ENCODE measurements at regions not wholly inside any gene's neighbourhood (a gene's known extent, or its start where the extent isn't known, plus 50 kb on each side); places are given as distances from the start of the nearest gene placed in this dataset.

DNA sequence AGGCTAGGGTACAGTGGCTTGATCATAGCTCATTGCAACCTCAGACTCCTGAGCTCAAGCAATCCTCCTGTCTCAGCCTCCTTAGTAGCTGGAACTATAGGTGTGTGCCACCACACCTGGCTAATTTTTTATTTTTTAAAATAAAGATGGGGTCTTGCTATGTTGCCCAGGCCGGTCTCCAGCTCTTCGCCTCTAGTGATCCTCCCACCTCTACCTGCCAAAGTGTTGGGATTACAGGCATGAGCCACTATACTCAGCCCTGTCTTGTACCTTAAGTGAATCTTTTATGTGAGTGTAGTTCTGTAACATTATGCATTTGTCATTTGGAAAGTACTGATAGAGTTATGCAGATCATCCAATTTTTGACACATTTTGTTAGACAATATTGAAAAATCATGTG, 66.9 kb upstream of the C15orf39 start:
- DNase-seq (ENCODE audit: low spot score) = no peak

DNA sequence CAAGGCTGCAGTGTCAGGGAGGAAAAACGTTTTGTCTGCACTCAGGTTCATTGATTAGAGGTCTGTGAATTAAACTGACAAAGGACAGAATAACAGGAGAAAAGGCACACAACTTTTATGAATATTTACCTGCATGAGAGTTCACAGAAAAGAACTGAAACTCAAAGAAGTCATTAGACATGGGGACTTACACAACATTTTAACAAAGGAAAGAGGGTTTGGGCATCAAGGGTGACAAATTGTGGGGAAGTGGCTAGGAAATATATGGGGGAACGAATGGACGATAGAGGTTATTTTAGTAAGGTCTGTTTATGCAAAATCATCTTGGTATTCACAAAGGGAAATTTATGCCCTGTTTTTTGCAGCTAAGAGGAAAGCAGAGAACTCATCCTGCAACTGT, 65.6 kb upstream of the C15orf39 start:
- DNase-seq (ENCODE audit: low spot score) = no peak

DNA sequence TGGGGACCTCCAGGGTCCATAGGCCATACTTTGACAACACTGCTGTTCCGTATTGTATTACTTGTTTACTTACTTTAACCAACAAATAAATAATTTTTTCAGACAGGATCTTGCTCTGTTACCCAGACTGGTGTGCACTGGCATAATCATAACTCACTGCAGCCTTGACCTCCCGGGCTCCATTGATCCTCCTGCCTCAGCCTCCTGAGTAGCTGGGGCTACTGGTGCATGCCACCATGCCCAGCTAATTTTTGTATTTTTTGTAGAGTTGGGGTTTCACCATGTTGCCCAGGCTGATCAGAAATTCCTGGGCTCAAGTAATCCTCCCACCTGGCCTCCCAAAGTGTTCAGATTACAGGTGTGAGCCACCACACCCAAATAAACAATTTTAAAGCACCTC, 64.9 kb upstream of the C15orf39 start:
- no peak for DNase-seq (ENCODE audit: low spot score)

DNA sequence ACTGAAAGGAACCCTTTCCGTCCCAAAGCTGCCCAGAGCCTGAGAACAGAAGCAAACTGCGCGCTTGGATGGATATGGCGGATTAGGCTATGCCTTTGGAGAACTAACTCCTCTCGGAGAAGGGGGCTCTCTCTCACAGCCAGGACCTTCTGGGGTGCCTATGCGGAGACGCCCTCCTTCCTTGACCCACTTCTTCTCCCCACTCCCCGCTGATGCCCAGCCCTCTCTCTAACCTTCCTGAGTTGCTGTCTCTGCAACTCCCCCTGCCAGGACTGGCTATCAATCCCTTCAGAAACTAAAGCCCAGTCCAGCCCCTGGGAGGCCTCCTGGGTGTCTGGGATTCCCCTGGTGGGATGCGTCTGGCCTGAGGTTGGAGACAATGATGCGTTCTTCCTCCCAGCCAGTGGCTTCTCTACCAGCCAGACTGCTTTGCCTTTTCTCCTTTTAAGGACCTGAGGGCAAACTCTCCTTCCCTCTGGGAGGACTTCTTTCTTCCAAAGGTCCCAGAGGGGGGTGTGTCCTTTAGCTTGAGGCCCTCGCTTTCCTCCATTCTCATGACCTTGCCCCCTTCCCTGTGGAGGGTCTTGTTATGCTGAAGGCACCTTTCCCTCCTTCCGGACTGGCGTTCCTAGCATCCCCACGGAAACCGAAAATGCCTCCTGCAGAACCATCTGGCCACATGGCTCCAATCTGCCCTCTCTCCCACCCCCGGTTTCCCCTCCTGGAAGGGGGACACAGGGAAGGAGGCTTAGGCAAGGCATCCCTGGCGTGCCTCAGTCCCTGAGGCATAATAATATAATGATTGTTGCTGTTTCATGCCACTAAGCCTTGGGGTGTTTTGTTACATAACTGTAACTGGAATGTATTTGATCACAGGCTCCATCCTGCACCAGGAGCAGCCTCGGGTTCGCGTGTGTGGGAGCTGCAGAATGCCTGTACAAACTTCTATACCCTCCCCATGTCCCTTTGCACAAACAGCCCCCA, 63.4 kb upstream of the C15orf39 start:
- no peak for DNase-seq (ENCODE audit: low spot score)

DNA sequence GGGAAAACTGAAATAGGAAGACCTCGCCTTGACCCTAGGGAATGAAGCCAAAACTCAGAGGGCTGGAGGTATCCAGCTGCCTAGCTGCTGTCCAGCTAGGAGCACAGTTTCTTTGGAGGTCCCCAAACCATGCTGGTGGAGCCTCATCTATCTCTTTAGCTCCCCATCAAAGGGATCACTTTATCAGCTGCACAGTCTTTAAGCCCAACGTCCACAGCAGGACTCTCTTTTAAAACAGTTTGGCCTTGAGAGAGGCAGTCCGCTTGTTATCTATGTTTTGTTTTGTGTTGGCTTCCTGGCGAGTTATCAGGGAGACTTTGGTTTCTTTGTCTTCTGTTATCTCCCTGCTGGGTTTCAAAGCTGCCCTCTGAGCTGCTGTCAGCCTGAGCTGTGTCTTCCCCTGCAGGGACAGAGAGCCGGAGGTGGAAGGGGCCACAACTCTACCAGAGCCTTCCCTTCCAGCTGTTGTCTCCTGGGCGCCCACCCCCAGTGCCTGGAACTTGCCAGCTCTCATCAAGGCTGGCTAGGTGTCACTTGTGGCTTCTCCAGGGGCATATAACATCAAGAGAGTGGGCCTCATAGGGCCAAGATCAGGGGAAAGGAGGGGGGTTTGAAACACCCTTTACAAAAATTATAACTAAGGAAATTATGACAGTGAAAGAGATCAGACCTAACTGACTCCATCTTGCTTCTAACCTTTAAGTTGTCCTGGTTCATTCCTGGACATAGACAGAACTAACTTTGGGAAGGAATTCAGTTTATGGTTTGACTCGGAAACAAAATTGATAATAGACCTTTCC, 61.4 kb upstream of the C15orf39 start:
- DNase-seq (ENCODE audit: low spot score) = no peak

DNA sequence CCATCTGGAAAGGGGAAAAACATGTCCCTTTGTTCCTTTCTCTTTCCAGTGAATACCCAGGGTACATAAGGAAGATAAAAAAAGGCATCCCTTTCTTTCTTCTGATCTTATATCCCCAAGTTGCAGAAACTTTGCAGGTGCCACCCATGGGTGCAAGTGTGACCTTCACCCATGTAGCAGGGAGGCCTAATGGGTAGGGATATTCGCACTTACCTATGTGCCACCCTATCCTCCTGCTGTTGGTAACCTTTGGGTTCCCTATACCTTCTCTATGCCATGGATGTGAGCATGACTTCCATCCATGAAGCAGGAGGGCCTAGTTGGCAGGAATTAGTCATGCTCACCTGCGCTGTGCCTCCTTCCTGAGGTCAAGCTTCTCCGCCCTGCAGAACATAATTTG, 59.2 kb upstream of the C15orf39 start:
- DNase-seq (ENCODE audit: low spot score) = no peak

DNA sequence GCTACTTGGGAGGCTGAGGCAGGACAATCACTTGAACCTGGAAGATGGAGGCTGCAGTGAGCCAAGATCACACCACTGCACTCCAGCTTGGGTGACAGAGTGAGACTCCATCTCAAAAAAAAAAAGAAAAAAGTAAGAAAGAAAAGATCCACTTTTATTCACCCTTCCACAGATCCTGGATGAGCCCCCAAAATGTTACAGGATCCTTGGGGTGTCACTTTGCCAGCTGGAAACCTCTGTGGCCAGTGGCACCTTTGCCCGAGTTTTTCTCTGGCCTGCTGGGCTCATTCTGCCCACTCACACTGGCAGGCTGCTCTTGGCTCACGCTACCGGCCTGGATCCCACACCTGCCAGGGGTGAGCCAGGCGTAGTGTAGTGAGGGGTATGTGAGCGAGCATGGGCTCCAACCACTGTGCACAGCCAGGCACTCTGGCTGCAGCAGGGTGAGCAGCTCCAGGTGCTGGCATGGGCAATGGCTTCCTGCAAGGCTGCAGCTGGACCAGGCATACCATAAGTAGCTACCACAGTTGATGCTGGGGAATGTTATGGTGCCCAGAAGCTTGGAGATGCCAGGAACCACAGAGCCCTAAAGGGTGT, 57.8 kb upstream of the C15orf39 start:
- DNase-seq (ENCODE audit: low spot score) = no peak

DNA sequence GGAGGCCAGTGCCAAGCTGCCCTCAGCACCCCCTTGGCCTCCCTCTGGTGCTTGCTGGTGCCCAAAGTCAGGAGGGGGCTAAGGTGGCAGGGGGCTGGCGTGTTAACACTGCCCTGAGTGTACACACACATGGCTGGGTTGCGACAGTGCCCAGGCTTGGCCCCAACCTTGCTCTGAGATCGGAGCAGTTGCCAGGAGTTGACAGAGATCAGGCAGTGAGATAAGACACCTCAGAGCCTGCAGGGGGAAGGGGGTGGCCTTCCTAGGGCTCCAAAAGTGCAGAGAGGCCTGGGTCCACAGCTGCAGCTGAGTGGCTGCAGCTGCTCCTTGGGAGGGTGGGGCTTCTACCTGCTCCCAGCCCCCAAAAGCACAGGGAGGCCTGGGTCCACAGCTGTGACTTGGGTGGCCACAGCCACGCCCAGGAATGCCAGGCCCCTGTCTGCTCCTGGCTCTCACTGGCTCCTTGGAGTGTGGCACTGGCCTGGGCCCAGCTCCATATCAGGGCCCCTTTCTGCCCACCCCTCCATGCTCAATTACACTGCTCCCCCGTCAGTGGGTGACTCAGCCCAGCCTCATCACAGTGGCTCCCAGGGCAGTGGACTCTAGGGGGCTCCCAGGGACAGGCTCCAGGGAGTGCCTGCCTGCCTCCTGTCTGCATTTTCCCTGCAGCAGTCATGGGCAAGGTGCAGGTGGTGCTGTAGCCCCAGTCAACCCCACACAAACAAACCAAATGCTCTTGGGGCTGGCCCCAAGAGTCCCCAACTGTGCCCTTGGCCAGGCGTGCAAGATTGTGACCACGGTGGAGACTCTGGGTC, 56.4 kb upstream of the C15orf39 start:
- no peak for DNase-seq (ENCODE audit: low spot score)

DNA sequence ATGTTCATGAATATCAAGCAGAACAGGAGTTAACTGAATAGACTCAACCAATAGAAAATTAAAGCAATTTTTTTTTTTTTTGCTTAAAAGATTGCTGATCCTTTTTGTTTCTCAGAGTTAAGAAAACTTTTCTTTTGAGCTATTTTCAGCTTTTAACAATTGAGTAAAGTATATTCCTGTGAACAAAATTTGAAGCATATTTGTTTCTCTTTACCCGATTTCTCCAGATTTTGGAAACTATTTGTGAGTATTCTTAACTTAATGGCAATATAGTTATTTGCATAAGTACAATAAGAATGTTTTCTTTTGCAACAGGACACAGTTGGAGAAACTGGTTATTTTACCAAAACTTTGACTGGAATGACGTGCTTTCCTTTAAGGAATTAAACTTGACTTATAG, 53.4 kb upstream of the C15orf39 start:
- DNase-seq (ENCODE audit: low spot score) = no peak

DNA sequence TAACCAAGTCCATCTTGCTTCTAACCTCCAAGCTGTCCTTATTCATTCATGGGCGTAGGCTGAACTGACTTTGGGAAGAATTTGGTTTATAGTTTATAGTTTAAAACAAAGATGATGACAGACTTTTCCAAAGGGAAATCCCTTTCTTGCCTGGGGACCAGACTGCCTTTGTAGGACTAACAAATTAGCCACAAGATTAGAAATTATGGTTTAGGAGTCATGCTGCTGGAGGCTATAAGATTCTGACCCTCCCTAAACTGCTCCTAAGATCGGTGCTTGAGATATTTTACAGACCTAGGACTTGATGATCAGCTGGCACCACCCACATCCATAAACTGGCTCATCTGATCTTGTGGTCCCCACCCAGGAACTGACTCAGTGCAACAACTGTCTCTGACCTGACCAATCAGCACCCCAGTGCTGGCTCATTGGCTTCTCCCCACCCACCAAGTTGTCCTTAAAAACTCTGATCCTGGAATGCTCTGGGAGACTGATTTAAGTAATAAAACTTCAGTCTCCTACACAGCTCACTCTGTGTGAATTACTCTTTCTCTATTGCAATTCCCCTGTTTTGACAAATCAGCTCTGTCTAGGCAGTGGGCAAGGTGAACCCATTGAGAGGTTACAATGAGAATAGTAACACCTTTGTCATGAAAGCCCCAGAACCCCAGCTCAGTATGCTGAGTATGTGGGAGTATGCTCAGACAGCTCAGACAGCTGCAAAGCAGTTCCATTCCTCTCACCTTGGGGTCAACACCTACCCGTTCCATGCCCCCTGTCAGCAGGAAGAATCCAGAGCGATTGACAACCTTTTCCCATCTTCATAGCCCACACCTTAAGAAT, 51.6 kb upstream of the C15orf39 start:
- peak; percentile 54 for DNase-seq (ENCODE audit: low spot score)

DNA sequence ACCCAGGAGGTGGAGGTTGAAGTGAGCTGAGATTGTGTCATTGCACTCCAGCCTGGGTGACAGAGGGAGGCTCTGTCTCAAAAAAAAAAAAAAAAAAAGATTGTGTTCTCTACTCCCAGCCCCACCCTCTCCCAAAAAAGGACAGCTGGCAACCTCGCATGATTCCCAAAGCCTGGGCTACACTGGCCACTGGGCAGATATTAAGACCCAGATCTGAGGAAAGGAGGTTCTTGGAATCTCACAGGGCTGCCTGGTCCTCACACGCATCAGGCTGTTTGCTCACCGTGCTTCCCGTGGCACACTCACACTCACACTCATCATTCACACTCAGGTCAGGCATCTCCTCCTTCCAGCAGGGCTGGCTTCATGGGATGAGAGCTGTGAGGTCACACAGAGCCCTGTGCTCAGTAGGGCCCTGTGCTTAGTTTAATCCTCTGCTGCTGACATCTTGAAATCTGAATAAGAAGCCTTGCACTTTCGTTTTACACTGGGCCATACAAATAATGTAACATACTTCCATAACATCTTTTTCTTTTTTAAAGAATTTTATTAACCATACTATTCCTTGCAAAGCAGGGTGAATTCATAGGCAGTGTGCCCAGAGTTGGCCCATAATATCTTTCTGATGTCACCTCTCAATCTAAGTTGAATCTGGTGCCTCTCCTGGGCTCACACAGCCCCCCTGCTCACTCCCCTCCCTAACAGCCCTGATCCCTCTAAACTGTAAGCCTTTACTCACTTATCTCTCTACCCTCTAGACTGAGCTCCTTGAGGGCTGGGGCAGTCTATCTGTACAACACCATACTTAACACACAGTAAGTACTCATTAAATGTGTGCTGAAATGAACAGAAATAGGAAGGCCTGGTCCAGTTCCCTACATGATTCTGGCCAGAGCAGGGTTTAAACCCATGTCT, 50.2 kb upstream of the C15orf39 start:
- no peak for DNase-seq (ENCODE audit: low spot score)

Data from SW480 (cell line).